SK-N-SH (cell line): ENCODE measurements at regions not wholly inside any gene's neighbourhood (a gene's known extent, or its start where the extent isn't known, plus 50 kb on each side); places are given as distances from the start of the nearest gene placed in this dataset.

Source experiments
- CTCF ChIA-PET: fragments of 300-600, 350-600 bp; formaldehyde crosslinking; extraction: SDS; loops from one replicate; lab custom pipeline; 2021; lab: Yijun Ruan, JAX
- POLR2A ChIA-PET: fragments of 350-600 bp; sonication (Branson Sonifier 250); formaldehyde crosslinking; extraction: SDS; loops from one replicate; lab custom pipeline; 2020; ENCODE audit warnings: antibody characterized with exemption, inconsistent platforms; lab: Yijun Ruan, JAX
- DNase-seq: peaks from one replicate; pipeline ENCODE4 v3.0.0; 2012
- H2AFZ ChIP-seq: fragments of 200-600 bp; sonication (generic); 2 replicates; pipeline ENCODE4 v1.8.1; 2016; ENCODE audit warnings: antibody characterized with exemption, mild to moderate bottlenecking, low read depth
- H3F3A ChIP-seq: fragments of 200-600 bp; sonication (generic); replicated peaks from 2 replicates; pipeline ENCODE3; 2016; ENCODE audit warnings: antibody characterized with exemption, mild to moderate bottlenecking; ENCODE audit not compliant: insufficient read depth
- H3K27ac ChIP-seq, 2 experiments: fragments of 200-500 bp in 1 of 2; fragments of 200-600 bp in 1 of 2; sonication (Bioruptor generic) in 1 of 2; sonication (generic), shearing (Covaris generic) in 1 of 2; 2 replicates each; pipeline versions ENCODE4 v1.5.1 to v1.6.1; 2014 to 2016; ENCODE audit warnings: low read depth in 2 of 2, inconsistent platforms in 1 of 2, low read length in 1 of 2, mild to moderate bottlenecking in 1 of 2, mixed read lengths in 1 of 2
- H3K27me3 ChIP-seq: fragments of 200-600 bp; sonication (generic), shearing (Covaris generic); 2 replicates; pipeline ENCODE4 v1.6.1; 2016; ENCODE audit warnings: mixed run types; ENCODE audit not compliant: insufficient read depth
- H3K36me3 ChIP-seq, 2 experiments: fragments of 200-500 bp in 1 of 2; fragments of 200-600 bp in 1 of 2; sonication (Bioruptor generic) in 1 of 2; sonication (generic) in 1 of 2; replicated peaks in 1 of 2; 2 replicates each; pipeline versions ENCODE3 to v1.5.1; 2014 to 2016; ENCODE audit warnings: low read length in 1 of 2, mild to moderate bottlenecking in 1 of 2; ENCODE audit not compliant: insufficient read depth in 2 of 2, control insufficient read depth in 1 of 2
- H3K4me1 ChIP-seq, 2 experiments: fragments of 200-500 bp in 1 of 2; fragments of 200-600 bp in 1 of 2; sonication (Bioruptor generic) in 1 of 2; sonication (generic), shearing (Covaris generic) in 1 of 2; 2 replicates each; pipeline versions ENCODE4 v1.5.1 to v1.6.1; 2014 to 2016; ENCODE audit warnings: low read depth in 1 of 2, low read length in 1 of 2, mixed run types in 1 of 2; ENCODE audit not compliant: insufficient read depth in 2 of 2, control insufficient read depth in 1 of 2
- H3K4me2 ChIP-seq: fragments of 200-600 bp; sonication (generic), shearing (Covaris generic); 2 replicates; pipeline ENCODE4 v1.6.1; 2017; ENCODE audit warnings: mixed run types
- H3K4me3 ChIP-seq, 2 experiments: fragments of 200-500 bp in 1 of 2; fragments of 200-600 bp in 1 of 2; sonication (Bioruptor generic) in 1 of 2; sonication (generic), shearing (Covaris generic) in 1 of 2; 2 replicates each; pipeline versions ENCODE4 v1.5.1 to v1.8.1; 2014 to 2016; ENCODE audit warnings: low read depth in 2 of 2, inconsistent platforms in 1 of 2, low read length in 1 of 2, mild to moderate bottlenecking in 1 of 2, mixed read lengths in 1 of 2, moderate library complexity in 1 of 2
- H3K79me2 ChIP-seq: fragments of 200-600 bp; sonication (generic); 2 replicates; pipeline ENCODE4 v1.8.1; 2017; ENCODE audit warnings: mild to moderate bottlenecking; ENCODE audit not compliant: insufficient read depth
- H3K9ac ChIP-seq: fragments of 200-600 bp; sonication (generic); 2 replicates; pipeline ENCODE4 v1.6.1; 2017; ENCODE audit warnings: mixed run types
- H3K9me2 ChIP-seq: fragments of 200-600 bp; sonication (generic); 2 replicates; pipeline ENCODE4 v1.6.1; 2017; ENCODE audit warnings: mixed run types
- H3K9me3 ChIP-seq: fragments of 200-600 bp; sonication (generic); 2 replicates; pipeline ENCODE4 v1.6.1; 2017; ENCODE audit warnings: mixed run types, mild to moderate bottlenecking, moderate library complexity
- H4K20me1 ChIP-seq: fragments of 200-600 bp; sonication (generic); 2 replicates; pipeline ENCODE4 v1.6.1; 2017; ENCODE audit warnings: mild to moderate bottlenecking, mixed run types; ENCODE audit not compliant: insufficient read depth
- CHD2 ChIP-seq: fragments of 150-350 bp; IDR thresholded peaks from 2 replicates; pipeline ENCODE4 v1.6.1; 2018; ENCODE audit warnings: low read length; ENCODE audit not compliant: partially characterized antibody
- CTCF ChIP-seq: fragments of 200-600 bp; sonication (generic); IDR thresholded peaks from 2 replicates; pipeline ENCODE4 v1.6.1; 2017; ENCODE audit warnings: antibody characterized with exemption, mild to moderate bottlenecking, moderate library complexity
- ELF1 ChIP-seq: IDR thresholded peaks from 2 replicates; pipeline ENCODE4 v1.4.0; 2012
- EP300 ChIP-seq, 2 experiments: IDR thresholded peaks; 2 replicates each; pipeline versions ENCODE4 v1.4.0 to v1.6.1; 2012; ENCODE audit warnings: borderline replicate concordance in 1 of 2, low read depth in 1 of 2, low read length in 1 of 2
- EZH2phosphoT487 ChIP-seq: fragments of 200-600 bp; sonication (generic); IDR thresholded peaks from 2 replicates; pipeline ENCODE4 v1.6.1; 2017; ENCODE audit warnings: low read depth, mixed run types, mild to moderate bottlenecking, antibody characterized with exemption, moderate library complexity, borderline replicate concordance
- FOSL2 ChIP-seq: IDR thresholded peaks from 2 replicates; pipeline ENCODE4 v1.4.0; 2012; ENCODE audit warnings: low read depth, mild to moderate bottlenecking, moderate library complexity, borderline replicate concordance
- FOXJ3 ChIP-seq: sonication (generic); formaldehyde crosslinking; IDR thresholded peaks from 2 replicates; pipeline ENCODE4 v1.5.1; 2020; ENCODE audit warnings: mild to moderate bottlenecking, missing genetic modification reagents
- FOXM1 ChIP-seq: IDR thresholded peaks from 2 replicates; pipeline ENCODE4 v1.4.0; 2012; ENCODE audit warnings: low read depth, mild to moderate bottlenecking
- GABPA ChIP-seq: IDR thresholded peaks from 2 replicates; pipeline ENCODE4 v1.4.0; 2012; ENCODE audit warnings: low read depth, mild to moderate bottlenecking
- GATA2 ChIP-seq: sonication (generic); formaldehyde crosslinking; IDR thresholded peaks from 2 replicates; pipeline ENCODE4 v1.5.0; 2020; ENCODE audit warnings: mild to moderate bottlenecking, missing genetic modification reagents
- IRF3 ChIP-seq: fragments of 150-350 bp; IDR thresholded peaks from 2 replicates; pipeline ENCODE4 v1.6.1; 2016; ENCODE audit warnings: mild to moderate bottlenecking, low read depth, low read length
- MAX ChIP-seq: IDR thresholded peaks from 2 replicates; pipeline ENCODE4 v1.4.0; 2012; ENCODE audit warnings: low read depth
- MXI1 ChIP-seq: IDR thresholded peaks from 2 replicates; pipeline ENCODE4 v1.6.1; 2012; ENCODE audit warnings: mild to moderate bottlenecking, low read depth, low read length, improper control_type of control experiment
- NFIC ChIP-seq: IDR thresholded peaks from 2 replicates; pipeline ENCODE4 v1.4.0; 2012; ENCODE audit warnings: borderline replicate concordance
- NRF1 ChIP-seq: IDR thresholded peaks from 2 replicates; pipeline ENCODE4 v1.6.1; 2012; ENCODE audit warnings: low read depth, mild to moderate bottlenecking, low read length
- POLR2AphosphoS5 ChIP-seq: IDR thresholded peaks from 2 replicates; pipeline ENCODE4 v1.6.1; 2012; ENCODE audit warnings: low read depth, low read length
- RAD21 ChIP-seq: IDR thresholded peaks from 2 replicates; pipeline ENCODE4 v1.6.1; 2012; ENCODE audit warnings: mild to moderate bottlenecking, low read length
- RCOR1 ChIP-seq: fragments of 150-350 bp; IDR thresholded peaks from 2 replicates; pipeline ENCODE4 v1.6.1; 2017; ENCODE audit warnings: antibody characterized with exemption, low read length
- RFX5 ChIP-seq: IDR thresholded peaks from 2 replicates; pipeline ENCODE4 v1.6.1; 2012; ENCODE audit warnings: mild to moderate bottlenecking, improper control_type of control experiment, low read length
- RXRA ChIP-seq: IDR thresholded peaks from 2 replicates; pipeline ENCODE4 v1.4.0; 2012; ENCODE audit warnings: low read depth, mild to moderate bottlenecking, borderline replicate concordance
- TAF1 ChIP-seq: IDR thresholded peaks from 2 replicates; pipeline ENCODE4 v1.6.1; 2012; ENCODE audit warnings: low read depth, mild to moderate bottlenecking, low read length, moderate library complexity, borderline replicate concordance
- TEAD4 ChIP-seq: IDR thresholded peaks from 2 replicates; pipeline ENCODE4 v1.4.0; 2012; ENCODE audit warnings: mild to moderate bottlenecking, borderline replicate concordance; ENCODE audit not compliant: insufficient read depth
- USF1 ChIP-seq: IDR thresholded peaks from 2 replicates; pipeline ENCODE4 v1.4.0; 2012; ENCODE audit warnings: low read depth, borderline replicate concordance
- YY1 ChIP-seq: IDR thresholded peaks from 2 replicates; pipeline ENCODE4 v1.4.0; 2012; ENCODE audit warnings: low read depth, mild to moderate bottlenecking
- WGBS: methylation state at CpG from one replicate; pipeline ENCODE4 v1.1.6; 2017; ENCODE audit warnings: low lambda C conversion rate; 5-methylcytosine and 5-hydroxymethylcytosine counted together

GRCh38 chr5:91691592-91691991 is 308.5 kb upstream of the ARRDC3 start:
- 80% methylated on average over 2 of the region's 2 CpGs for WGBS
- H3K4me3 ChIP-seq, result no peak overlapping the region
- H3K9ac ChIP-seq, result no peak overlapping the region
- DNase-seq, result no peak
- POLR2A ChIA-PET, result no interaction called here
- H3K36me3 ChIP-seq, result no peaks in the 10 kb centered on the region
- H3K9me2 ChIP-seq, result no peaks in the 10 kb centered on the region; the same call in 1 of the 2 replicates
- H3K79me2 ChIP-seq, result no peaks in the 10 kb centered on the region
- CTCF ChIA-PET, result no interaction called here
- H2AFZ ChIP-seq, result no peak overlapping the region
- H3K4me1 ChIP-seq, result no peaks in the 10 kb centered on the region
- H3K4me2 ChIP-seq, result no peak overlapping the region
- H3K27me3 ChIP-seq, result no peaks in the 10 kb centered on the region
- H4K20me1 ChIP-seq, result no peaks in the 10 kb centered on the region
- no peak overlapping the region for H3K27ac ChIP-seq
- no peak for TF ChIP-seq RAD21
- no peak for TF ChIP-seq TAF1
- TF ChIP-seq NFIC, result no peak
- no peak for TF ChIP-seq POLR2AphosphoS5
- TF ChIP-seq IRF3, result no peak
- TF ChIP-seq ELF1, result no peak
- no peak for TF ChIP-seq FOXJ3 (CRISPR knock-in tag)
- TF ChIP-seq MXI1, result no peak
- TF ChIP-seq EZH2phosphoT487, result no peak
- no peak for TF ChIP-seq TEAD4
- TF ChIP-seq EP300 (IDR thresholded peaks at IDR 0.05; ENCODE audit: borderline replicate concordance in 1 of 2, low read depth in 1 of 2, low read length in 1 of 2), result no peak
- no peak for TF ChIP-seq RFX5
- no peak for TF ChIP-seq YY1
- no peak for TF ChIP-seq MAX
- no peaks in the 10 kb centered on the region for H3F3A ChIP-seq
- no peaks in the 10 kb centered on the region for H3K9me3 ChIP-seq

GRCh38 chr5:91690921-91691320 is 307.8 kb upstream of the ARRDC3 start:
- H3K4me2 ChIP-seq, result no peak overlapping the region
- H3K9me3 ChIP-seq, result no peaks in the 10 kb centered on the region
- POLR2A ChIA-PET, result no interaction called here
- no peaks in the 10 kb centered on the region for H3K27me3 ChIP-seq
- H2AFZ ChIP-seq, result no peak overlapping the region
- H4K20me1 ChIP-seq, result no peaks in the 10 kb centered on the region
- H3F3A ChIP-seq, result no peaks in the 10 kb centered on the region
- H3K4me3 ChIP-seq, result no peak overlapping the region
- H3K9ac ChIP-seq, result no peak overlapping the region
- H3K36me3 ChIP-seq, result no peaks in the 10 kb centered on the region
- no peaks in the 10 kb centered on the region for H3K79me2 ChIP-seq
- WGBS, result 20% methylated on average over 3 of the region's 3 CpGs
- no peaks in the 10 kb centered on the region for H3K4me1 ChIP-seq
- TF ChIP-seq USF1 (no peak), FOSL2 (no peak), FOXM1 (no peak), MXI1 (no peak), ELF1 (no peak), GABPA (no peak), TEAD4 (no peak), RAD21 (no peak), GATA2 (no peak), RXRA (no peak), EZH2phosphoT487 (no peak), EP300 (IDR thresholded peaks at IDR 0.05; ENCODE audit: borderline replicate concordance in 1 of 2, low read depth in 1 of 2, low read length in 1 of 2) (no peak), RCOR1 (no peak), CTCF (no peak), NRF1 (no peak), CHD2 (no peak), POLR2AphosphoS5 (no peak), TAF1 (no peak)
- H3K9me2 ChIP-seq, result no peaks in the 10 kb centered on the region; the same call in 1 of the 2 replicates
- no peak for DNase-seq
- CTCF ChIA-PET, result no interaction called here
- no peak overlapping the region for H3K27ac ChIP-seq
